ENCODE measurements at regions not wholly inside any gene's neighbourhood (a gene's known extent, or its start where the extent isn't known, plus 50 kb on each side); places are given as distances from the start of the nearest gene placed in this dataset.
"Not testable (repeated sequence)": the region's sequence is repeated elsewhere in the genome, so short reads cannot be mapped to it uniquely, and the experiment has no call there.

DNA sequence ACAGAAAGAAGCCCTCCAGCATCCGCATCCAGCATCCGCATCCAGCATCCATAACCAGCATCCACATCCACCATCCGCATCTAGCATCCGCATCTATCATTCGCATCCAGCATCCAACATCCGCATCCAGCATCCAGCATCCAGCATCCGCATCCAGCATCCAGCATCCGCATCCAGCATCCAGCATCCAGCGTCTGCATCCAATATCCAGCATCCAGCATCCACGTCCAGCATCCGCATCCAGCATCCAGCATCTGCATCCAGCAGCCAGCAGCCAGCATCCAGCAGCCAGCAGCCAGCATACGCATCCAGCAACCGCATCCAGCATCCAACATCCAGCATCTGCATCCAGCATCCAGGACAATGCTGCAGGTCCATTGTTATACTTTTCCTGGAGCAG lies 671.0 kb upstream of the C16orf82 start:
- no peak for DNase-seq

DNA sequence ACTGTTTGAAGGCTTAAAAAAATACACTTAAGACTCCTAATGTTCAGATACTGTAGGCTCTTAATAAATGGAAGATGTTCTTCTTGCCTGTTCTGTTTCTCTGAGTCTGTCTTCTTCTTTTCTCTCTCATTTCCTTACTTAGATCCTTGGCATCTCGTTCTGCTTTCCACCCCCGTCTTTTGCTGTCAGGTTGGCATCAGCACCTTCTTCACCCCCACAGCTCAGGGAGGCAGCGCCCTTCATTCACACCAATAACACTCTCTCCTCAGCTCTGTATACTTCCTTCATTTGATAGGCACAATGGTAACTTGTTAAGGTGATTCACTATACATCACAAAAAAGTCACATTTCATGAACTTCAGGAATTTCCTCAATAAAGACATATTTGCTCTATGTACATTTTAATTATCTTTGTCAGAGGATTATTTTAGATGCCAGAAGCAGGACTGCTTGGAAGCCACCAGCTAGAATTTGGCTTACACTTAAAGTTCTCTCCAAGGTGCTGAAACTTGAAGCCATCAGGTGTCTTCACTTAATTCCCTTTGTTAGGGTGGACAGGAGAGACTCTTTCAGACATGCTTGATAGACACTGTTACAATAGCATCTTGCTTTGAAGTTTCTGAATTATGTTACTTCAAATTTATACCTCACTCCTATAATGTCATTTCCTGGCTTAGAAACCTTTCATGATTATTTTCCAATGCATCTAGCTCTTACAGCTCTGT lies 670.1 kb upstream of the C16orf82 start:
- DNase-seq, result no peak

- no peak for DNase-seq
These were observed 652.9 kb upstream of the C16orf82 start for GRCh38 chr16:26413780-26414179.

DNA sequence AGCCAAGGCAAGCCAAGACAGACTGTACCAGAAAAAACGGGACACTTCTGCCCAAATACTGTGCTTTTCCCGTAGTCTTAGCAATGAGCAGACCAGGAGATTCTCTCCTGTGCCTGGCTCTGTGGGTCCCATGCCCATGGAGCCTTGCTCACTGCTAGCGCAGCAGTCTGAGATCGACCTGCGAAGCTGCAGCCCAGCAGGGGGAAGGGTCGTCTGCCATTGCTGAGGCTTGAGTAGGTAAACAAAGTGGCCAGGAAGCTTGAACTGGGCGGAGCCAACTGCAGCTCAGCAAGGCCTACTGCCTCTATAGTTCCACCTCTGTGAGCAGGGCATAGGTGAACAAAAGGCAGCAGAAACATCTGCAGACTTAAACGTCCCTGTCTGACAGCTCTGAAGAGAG lies 647.3 kb upstream of the C16orf82 start:
- not testable (repeated sequence) for DNase-seq

DNA sequence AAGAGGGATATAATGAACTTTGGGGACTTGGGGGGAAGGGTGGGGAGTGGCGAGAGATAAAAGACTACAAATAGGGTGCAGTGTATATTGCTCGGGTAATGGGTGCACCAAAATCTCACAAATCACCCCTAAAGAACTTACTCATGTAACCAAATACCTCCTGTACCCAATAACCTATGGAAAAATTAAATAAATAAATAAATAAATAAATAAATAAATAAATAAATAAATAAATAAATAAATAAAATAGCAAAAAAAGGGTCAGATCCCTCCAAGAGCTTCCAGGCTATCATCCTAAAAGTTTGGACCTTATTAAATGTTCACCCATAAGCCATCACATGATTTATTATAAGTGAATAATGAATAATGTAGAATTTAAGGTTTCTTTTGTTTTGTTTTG lies 636.1 kb upstream of the C16orf82 start:
- DNase-seq, result no peak

- no peak for DNase-seq
These were observed 632.9 kb upstream of the C16orf82 start for GRCh38 chr16:26433807-26434206.

DNA sequence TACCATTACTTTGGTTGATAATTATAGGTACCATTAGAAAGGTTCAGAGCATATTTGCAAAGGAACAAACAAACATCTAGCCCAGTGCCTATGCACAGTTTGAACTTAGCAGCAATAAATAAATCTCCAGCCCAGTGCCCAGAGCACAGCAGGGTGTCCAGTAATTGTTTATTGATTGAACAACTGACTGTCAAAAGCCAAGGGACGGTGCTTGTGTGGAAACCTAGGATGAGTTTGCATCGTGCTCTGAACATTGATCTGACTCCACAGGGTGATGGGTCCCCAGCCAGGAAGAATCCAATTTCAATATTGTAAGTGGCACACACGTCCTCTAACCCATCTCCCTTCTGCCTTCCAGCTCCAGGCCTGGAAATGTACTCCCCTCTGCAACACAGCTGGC lies 625.5 kb upstream of the C16orf82 start:
- DNase-seq, result no peak

DNA sequence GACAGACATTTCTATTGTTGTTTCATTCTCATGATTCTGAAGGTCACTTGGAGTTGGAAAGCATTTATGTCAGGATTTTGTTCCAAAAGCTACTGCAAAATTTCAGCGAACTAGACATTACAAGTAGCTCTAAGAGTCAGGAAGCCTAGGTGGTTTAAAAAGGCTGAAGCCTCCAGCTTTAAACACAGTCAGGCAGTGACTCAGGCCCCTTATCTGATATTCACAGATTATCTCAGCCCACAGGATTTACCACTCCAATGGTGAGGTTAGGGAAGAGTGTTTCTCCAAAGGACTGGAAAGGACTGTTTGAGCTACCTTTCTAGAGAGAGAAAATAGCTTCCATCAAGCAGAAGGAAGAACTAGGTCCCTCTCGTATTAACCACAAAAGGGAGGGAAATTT lies 624.4 kb upstream of the C16orf82 start:
- no peak for DNase-seq

DNA sequence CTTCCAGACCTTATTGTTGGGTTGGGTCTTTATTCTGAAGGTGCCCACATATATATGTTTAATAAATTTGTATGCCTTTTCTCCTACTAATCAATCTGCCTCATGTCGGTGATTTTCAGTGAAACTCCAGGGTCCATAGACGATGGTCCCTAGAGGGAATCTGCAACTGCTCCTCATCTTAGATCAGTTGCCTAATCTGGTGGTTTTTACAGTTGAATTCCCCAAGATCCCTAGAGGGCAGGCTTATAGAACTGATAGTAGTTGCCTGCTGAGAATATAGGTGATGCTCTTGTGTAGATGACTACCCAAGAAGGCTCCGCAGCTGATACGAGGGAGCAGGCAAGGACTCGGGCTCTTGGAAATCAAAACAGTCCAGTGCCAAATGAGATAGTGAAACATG lies 619.2 kb upstream of the C16orf82 start:
- no peak for DNase-seq

DNA sequence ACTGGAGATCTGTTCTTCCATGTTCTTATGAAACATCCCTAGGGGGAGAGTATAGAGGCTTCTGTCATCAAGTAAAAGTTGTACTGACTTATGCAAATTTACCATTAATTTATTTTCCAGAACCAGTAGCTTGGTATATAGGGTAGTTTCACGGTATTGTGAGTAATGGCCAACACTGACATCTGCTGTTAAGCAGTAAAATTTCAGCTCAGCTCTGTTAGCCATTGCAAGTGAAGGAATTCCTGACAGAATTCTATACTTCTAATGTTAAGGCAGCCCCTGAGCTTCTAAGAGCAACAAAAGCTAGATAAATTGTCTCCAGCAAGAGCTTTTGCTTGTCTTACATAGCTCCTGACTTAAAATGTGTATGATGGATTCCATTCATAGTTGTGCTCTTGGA lies 613.5 kb upstream of the C16orf82 start:
- DNase-seq, result no peak

- no peak for DNase-seq
These were observed 612.6 kb upstream of the C16orf82 start for GRCh38 chr16:26454102-26454501.

DNA sequence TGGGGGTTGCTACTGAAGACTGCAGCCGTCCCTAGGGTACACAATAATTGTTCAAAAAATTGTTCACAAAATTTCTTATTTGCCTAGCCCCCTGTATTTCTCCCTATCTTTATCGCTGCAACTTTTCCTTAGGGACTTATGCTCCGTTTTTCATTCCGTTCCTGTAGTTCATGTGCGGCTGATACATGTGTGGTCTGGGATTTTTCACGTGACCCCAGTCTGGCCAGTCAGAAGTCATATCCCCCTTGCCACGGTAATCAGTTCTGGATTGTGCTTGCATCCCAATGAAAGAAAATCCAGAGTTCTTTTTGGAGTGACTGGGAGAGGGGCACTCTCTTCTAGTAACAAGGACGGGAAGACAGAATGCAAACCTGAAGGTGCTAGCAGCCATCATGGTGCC lies 610.7 kb upstream of the C16orf82 start:
- DNase-seq, result no peak

GRCh38 chr16:26457095-26457494 lies 609.6 kb upstream of the C16orf82 start:
- DNase-seq, result no peak

DNA sequence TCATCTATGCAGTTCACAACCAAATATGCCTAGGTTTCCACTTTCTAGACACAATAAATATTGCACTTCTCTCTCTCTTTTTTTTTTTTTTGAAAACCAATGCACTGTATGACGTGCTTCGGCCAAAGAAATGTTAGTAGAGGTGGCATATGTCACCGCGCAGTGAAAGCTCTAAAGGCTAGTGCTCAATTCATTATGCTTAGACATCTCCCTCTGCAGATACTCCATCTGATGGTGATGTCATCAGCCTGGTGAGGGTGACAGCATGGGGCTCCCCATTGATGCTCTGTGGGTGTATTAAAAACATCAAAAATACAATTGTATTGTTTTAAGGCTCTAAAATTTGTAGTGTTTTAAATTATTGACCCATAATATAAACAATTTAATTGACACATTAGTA lies 608.8 kb upstream of the C16orf82 start:
- DNase-seq, result no peak

- no peak for DNase-seq
These were observed 602.0 kb upstream of the C16orf82 start for GRCh38 chr16:26464576-26465266.

GRCh38 chr16:26474405-26474804 lies 592.3 kb upstream of the C16orf82 start:
- DNase-seq, result not testable (repeated sequence)

GRCh38 chr16:26475596-26475995 lies 591.1 kb upstream of the C16orf82 start:
- DNase-seq, result no peak

DNA sequence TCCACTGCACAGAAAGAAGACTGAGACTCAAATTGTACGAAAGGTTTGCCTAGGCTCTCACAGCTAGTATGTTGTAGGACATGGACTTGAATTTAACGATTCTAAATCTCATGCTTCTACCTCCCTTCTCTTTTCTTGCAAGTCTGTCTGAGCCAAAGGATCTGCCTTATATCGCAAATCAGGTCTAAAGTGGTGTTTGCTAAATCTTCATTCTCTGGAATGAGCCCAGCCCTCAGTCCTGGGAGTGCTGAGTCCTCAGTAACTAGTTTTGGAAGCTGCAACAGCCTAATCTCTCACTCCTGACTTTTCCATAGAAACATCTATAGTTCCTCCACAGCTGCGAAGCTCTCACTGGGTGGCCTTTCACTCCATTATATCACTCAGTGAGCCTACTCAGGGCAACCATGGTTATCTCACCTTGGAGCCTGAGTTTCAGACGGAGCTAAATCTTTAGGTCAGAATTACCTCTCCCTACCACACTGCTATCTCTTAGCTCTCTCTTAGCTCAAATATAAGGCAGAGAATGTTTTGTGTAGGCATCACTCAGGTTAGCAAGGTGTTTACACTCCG lies 575.5 kb upstream of the C16orf82 start:
- DNase-seq, result no peak

GRCh38 chr16:26491962-26492361 lies 574.8 kb upstream of the C16orf82 start:
- no peak for DNase-seq

- no peak for DNase-seq
These were observed 573.0 kb upstream of the C16orf82 start for GRCh38 chr16:26493751-26494150.

GRCh38 chr16:26497896-26498295 lies 568.8 kb upstream of the C16orf82 start:
- no peak for DNase-seq

GRCh38 chr16:26500326-26500725 lies 566.4 kb upstream of the C16orf82 start:
- DNase-seq, result no peak

DNA sequence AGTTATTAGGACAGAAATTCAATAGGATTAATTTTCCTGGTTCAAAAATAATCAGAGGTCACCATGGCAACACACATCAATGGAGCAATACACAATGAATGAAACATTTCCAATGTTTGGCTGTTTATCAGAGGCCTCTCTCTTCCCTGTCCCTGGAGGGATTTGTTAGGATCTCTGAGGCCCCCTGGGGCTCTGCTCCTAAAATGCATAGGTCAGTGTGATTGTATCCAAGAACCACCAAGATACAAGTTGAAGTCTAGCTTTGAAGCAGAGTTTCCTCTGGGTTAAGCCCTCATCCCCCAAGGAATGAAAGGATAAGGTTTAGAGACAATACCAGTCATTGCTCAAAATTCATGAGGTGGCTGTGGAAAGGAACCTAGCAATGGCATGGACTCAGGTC lies 561.2 kb upstream of the C16orf82 start:
- no peak for DNase-seq

- not testable (repeated sequence) for DNase-seq
These were observed 557.8 kb upstream of the C16orf82 start for GRCh38 chr16:26508946-26509345.

Data from femur (tissue), 1 donor.